Panc1 (cell line): ENCODE measurements at regions not wholly inside any gene's neighbourhood (a gene's known extent, or its start where the extent isn't known, plus 50 kb on each side); places are given as distances from the start of the nearest gene placed in this dataset.

Experiments used
- CTCF ChIP-seq: fragments of 450-650 bp; IDR thresholded peaks from 2 replicates; pipeline ENCODE4 v1.5.1; 2017; ENCODE audit warnings: mild to moderate bottlenecking
- POLR2AphosphoS5 ChIP-seq: IDR thresholded peaks from 2 replicates; pipeline ENCODE4 v1.6.1; 2012; ENCODE audit warnings: mild to moderate bottlenecking, low read depth, low read length, moderate library complexity
- SIN3A ChIP-seq: IDR thresholded peaks from 2 replicates; pipeline ENCODE4 v1.6.1; 2012; ENCODE audit warnings: low read depth, mild to moderate bottlenecking, low read length, moderate library complexity, borderline replicate concordance; ENCODE audit not compliant: insufficient read depth
- TCF7L2 ChIP-seq: IDR thresholded peaks from 2 replicates; pipeline ENCODE4 v1.6.1; 2011; ENCODE audit warnings: mild to moderate bottlenecking, low read depth, low read length, inconsistent platforms

DNA sequence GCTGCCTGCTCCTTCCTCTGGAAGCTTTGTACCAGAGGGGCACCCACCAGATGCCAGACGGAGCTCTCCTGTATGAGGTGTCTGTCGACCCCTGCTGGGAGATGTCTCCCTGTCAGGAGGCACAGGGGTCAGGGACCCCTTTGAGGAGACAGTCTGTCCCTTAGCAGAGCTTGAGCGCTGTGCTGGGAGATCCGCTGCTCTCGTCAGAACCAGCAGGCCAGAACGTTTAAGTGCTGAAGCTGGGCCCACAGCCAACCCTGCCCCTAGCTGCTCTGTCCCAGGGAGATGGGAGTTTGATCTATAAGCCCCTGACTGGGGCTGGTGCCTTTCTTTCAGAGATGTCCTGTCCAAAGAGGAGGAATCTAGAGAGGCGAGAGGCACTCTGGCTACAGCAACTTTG, 260.3 kb upstream of the GPRIN3 start:
- TF ChIP-seq SIN3A (no peak), CTCF (no peak), TCF7L2 (no peak), POLR2AphosphoS5 (no peak)
